GM18870 (cell line): ENCODE measurements at regions not wholly inside any gene's neighbourhood (a gene's known extent, or its start where the extent isn't known, plus 50 kb on each side); places are given as distances from the start of the nearest gene placed in this dataset.

Source experiments
- ATAC-seq: cut with Tn5 transposase; IDR thresholded peaks from one replicate; pipeline ENCODE4 v1.9.1; 2021; ENCODE audit warnings: moderate library complexity; ENCODE audit not compliant: unreplicated experiment

DNA sequence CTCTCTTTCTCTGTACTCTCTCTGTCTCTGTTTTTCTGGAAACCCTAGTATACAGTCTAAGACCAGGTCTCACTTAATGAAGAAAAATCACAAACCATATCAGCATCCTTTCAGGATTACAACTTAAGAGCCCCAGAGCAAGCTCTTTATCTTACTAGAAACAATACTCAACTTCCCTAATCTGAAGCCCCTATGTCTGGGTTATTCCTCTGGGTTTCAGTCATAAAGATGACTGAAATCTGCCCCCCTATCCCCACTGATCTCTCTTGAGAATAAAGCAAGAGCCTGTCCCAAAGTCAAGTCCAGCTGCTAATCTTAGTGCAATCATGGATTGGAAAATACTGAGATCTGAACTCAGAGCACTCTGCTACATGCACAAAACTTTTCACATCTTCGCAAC is 53.9 kb upstream of the PICALM start:
- no peak for ATAC-seq

GRCh38 chr11:86120807-86121206 is 51.9 kb upstream of the PICALM start:
- ATAC-seq, result no peak

DNA sequence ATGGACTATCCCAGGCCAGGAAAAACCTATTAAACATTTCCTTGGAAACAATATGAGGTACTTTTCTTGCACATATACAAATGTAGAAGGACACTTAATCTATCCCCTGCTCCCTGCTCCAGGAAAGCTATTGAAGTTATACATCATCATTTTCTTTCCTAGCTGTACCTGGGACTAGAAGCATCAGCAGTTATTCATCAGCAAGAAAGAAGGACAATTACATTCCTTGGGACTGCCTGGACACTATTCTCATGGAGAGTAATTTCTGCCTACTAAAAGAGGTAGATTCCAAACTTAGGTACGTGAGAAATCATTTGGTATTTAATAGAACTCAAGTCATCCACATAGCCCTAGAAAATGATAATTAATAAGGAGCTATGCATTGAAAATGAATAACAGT is 51.0 kb upstream of the PICALM start:
- no peak for ATAC-seq

DNA sequence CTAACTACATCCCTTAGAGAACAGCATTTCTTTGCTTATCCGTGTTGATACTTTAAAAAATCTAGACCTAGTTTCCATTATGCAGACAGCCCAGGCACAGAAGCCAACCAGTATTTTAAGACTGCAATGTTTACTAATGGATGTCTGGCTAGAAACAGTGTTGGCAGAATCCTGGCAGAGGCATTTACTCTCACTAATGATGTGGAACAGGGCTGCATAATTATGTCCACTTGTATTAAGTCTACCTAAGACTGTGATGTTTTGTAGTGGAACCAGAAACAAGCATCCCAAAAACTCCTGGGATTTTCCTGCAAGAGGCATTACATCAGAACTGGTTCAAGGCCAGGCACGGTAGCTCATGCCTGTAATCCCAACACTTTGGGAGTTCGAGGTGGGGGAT is 50.2 kb upstream of the PICALM start:
- no peak for ATAC-seq
